Fibroblast of skin of scalp (primary cell): ENCODE measurements at regions not wholly inside any gene's neighbourhood (a gene's known extent, or its start where the extent isn't known, plus 50 kb on each side); places are given as distances from the start of the nearest gene placed in this dataset.

ENCODE experiments used
- DNase-seq: peaks from one replicate; pipeline ENCODE4 v3.0.0-alpha.2; 2013

- no peak for DNase-seq
These were observed 288.3 kb downstream of the TPBG start for GRCh38 chr6:82651845-82652335.

GRCh38 chr6:82679232-82679631, 315.6 kb downstream of the TPBG start:
- DNase-seq = no peak

GRCh38 chr6:82680192-82680591, 316.6 kb downstream of the TPBG start:
- DNase-seq = no peak

GRCh38 chr6:82681119-82681714, 317.6 kb downstream of the TPBG start:
- no peak for DNase-seq

GRCh38 chr6:82686719-82687118, 323.1 kb downstream of the TPBG start:
- DNase-seq = no peak

GRCh38 chr6:82687855-82688254, 324.2 kb downstream of the TPBG start:
- peak; percentile 3 for DNase-seq

GRCh38 chr6:82690283-82690682, 326.7 kb downstream of the TPBG start:
- no peak for DNase-seq

GRCh38 chr6:82691997-82692396, 328.4 kb downstream of the TPBG start:
- no peak for DNase-seq

GRCh38 chr6:82693094-82693493, 329.5 kb downstream of the TPBG start:
- DNase-seq = no peak

- no peak for DNase-seq
These were observed 337.7 kb downstream of the TPBG start for GRCh38 chr6:82701341-82701740.

GRCh38 chr6:82702574-82702973, 339.0 kb downstream of the TPBG start:
- no peak for DNase-seq

- no peak for DNase-seq
These were observed 339.6 kb downstream of the TPBG start for GRCh38 chr6:82703230-82703629.

GRCh38 chr6:82704045-82704444, 340.4 kb downstream of the TPBG start:
- no peak for DNase-seq

- DNase-seq = no peak
These were observed 342.0 kb downstream of the TPBG start for GRCh38 chr6:82705579-82705978.

- DNase-seq = peak; percentile 25
These were observed 347.6 kb downstream of the TPBG start for GRCh38 chr6:82711105-82711827.

- DNase-seq = peak; percentile 65
These were observed 348.4 kb downstream of the TPBG start for GRCh38 chr6:82711971-82712370.

GRCh38 chr6:82712389-82712788, 348.8 kb downstream of the TPBG start:
- DNase-seq = no peak

GRCh38 chr6:82712826-82713225, 349.2 kb downstream of the TPBG start:
- DNase-seq = peak; percentile 5

GRCh38 chr6:82720992-82721391, 344.6 kb downstream of the UBE3D start:
- DNase-seq = no peak

- no peak for DNase-seq
These were observed 329.9 kb downstream of the UBE3D start for GRCh38 chr6:82735790-82736189.

- no peak for DNase-seq
These were observed 327.7 kb downstream of the UBE3D start for GRCh38 chr6:82737965-82738364.

GRCh38 chr6:82738773-82739172, 326.9 kb downstream of the UBE3D start:
- DNase-seq = no peak

GRCh38 chr6:82739303-82739702, 326.3 kb downstream of the UBE3D start:
- no peak for DNase-seq

- no peak for DNase-seq
These were observed 325.6 kb downstream of the UBE3D start for GRCh38 chr6:82740072-82740471.
